HEK293 (cell line): ENCODE measurements at regions not wholly inside any gene's neighbourhood (a gene's known extent, or its start where the extent isn't known, plus 50 kb on each side); places are given as distances from the start of the nearest gene placed in this dataset.

Experiments used
- CTCF ChIA-PET: fragments of 350-600 bp; formaldehyde crosslinking; extraction: SDS; loops from one replicate; lab custom pipeline; 2021; ENCODE audit warnings: antibody characterized with exemption; lab: Yijun Ruan, JAX
- POLR2A ChIA-PET: fragments of 300-600 bp; formaldehyde crosslinking; extraction: SDS; loops from one replicate; lab custom pipeline; 2020; ENCODE audit warnings: antibody characterized with exemption, inconsistent platforms; lab: Yijun Ruan, JAX
- H3K27ac ChIP-seq: fragments of 200-500 bp; sonication (Bioruptor generic); 2 replicates; pipeline ENCODE4 v1.5.1; 2014; ENCODE audit warnings: low read depth, low read length, control low read depth, inconsistent platforms; ENCODE audit errors: extremely low read depth
- H3K36me3 ChIP-seq, 2 experiments: fragments of 200-500 bp in 1 of 2; sonication (Bioruptor generic) in 1 of 2; 1 replicate in 1 of 2; 2 replicates in 1 of 2; pipeline ENCODE4 v1.5.1; 2014 to 2017; ENCODE audit warnings: inconsistent platforms in 2 of 2, low read length in 2 of 2; ENCODE audit not compliant: control insufficient read depth in 2 of 2, insufficient read depth in 1 of 2
- H3K4me1 ChIP-seq: fragments of 200-500 bp; sonication (Bioruptor generic); 2 replicates; pipeline ENCODE4 v1.5.1; 2014; ENCODE audit warnings: mild to moderate bottlenecking, low read length, inconsistent platforms; ENCODE audit not compliant: control insufficient read depth, insufficient read depth
- H3K4me3 ChIP-seq: 2 replicates; pipeline ENCODE4 v1.5.1; 2011; ENCODE audit warnings: low read depth, mild to moderate bottlenecking, control low read depth, low read length, moderate library complexity
- H3K9me3 ChIP-seq: fragments of 200-500 bp; sonication (Bioruptor generic); 2 replicates; pipeline ENCODE4 v1.5.1; 2014; ENCODE audit warnings: low read depth, low read length, inconsistent platforms; ENCODE audit not compliant: control insufficient read depth, insufficient read depth
- BCL11A ChIP-seq: fragments of 450-650 bp; formaldehyde crosslinking; IDR thresholded peaks from 2 replicates; pipeline ENCODE4 v1.5.1; 2016; ENCODE audit warnings: low read depth, missing biosample characterization, missing genetic modification characterization
- GLIS1 ChIP-seq: fragments of 450-650 bp; formaldehyde crosslinking; IDR thresholded peaks from 2 replicates; pipeline ENCODE4 v1.5.1; 2016; ENCODE audit warnings: missing biosample characterization, missing genetic modification characterization
- KLF1 ChIP-seq: fragments of 450-650 bp; formaldehyde crosslinking; IDR thresholded peaks from 2 replicates; pipeline ENCODE4 v1.5.1; 2016; ENCODE audit warnings: missing biosample characterization, missing genetic modification characterization
- KLF9 ChIP-seq: fragments of 450-650 bp; formaldehyde crosslinking; IDR thresholded peaks from 2 replicates; pipeline ENCODE4 v1.5.1; 2016; ENCODE audit warnings: missing biosample characterization, missing genetic modification characterization, low read depth
- MEIS1 ChIP-seq: sonication (generic); formaldehyde crosslinking; IDR thresholded peaks from 2 replicates; pipeline ENCODE4 v1.8.1; 2022; ENCODE audit warnings: missing genetic modification reagents, mild to moderate bottlenecking, borderline replicate concordance
- MZF1 ChIP-seq: fragments of 450-650 bp; formaldehyde crosslinking; IDR thresholded peaks from 2 replicates; pipeline ENCODE4 v1.5.1; 2017; ENCODE audit warnings: missing biosample characterization, missing genetic modification characterization, borderline replicate concordance
- ZBTB44 ChIP-seq: fragments of 450-650 bp; IDR thresholded peaks from 2 replicates; pipeline ENCODE4 v1.5.1; 2018; ENCODE audit warnings: missing biosample characterization, mild to moderate bottlenecking, missing genetic modification characterization
- ZBTB49 ChIP-seq: fragments of 450-650 bp; formaldehyde crosslinking; IDR thresholded peaks from 2 replicates; pipeline ENCODE4 v1.5.1; 2016; ENCODE audit warnings: missing biosample characterization, missing genetic modification characterization, low read depth
- ZFP3 ChIP-seq: fragments of 450-650 bp; formaldehyde crosslinking; IDR thresholded peaks from 2 replicates; pipeline ENCODE4 v1.5.1; 2016; ENCODE audit warnings: low read depth, missing biosample characterization, missing genetic modification characterization
- ZNF175 ChIP-seq: fragments of 450-650 bp; formaldehyde crosslinking; IDR thresholded peaks from 2 replicates; pipeline ENCODE4 v1.5.1; 2016; ENCODE audit warnings: missing biosample characterization, missing genetic modification characterization
- ZNF274 ChIP-seq, 2 experiments: fragments of 200-500 bp in 1 of 2; fragments of 450-650 bp in 1 of 2; sonication (Bioruptor generic) in 1 of 2; formaldehyde crosslinking in 1 of 2; IDR thresholded peaks; 2 replicates each; pipeline versions ENCODE4 v1.5.1 to v1.6.1; 2014 to 2016; ENCODE audit warnings: borderline replicate concordance in 1 of 2, inconsistent platforms in 1 of 2, low read length in 1 of 2, missing biosample characterization in 1 of 2, missing genetic modification characterization in 1 of 2
- ZNF280D ChIP-seq: fragments of 450-650 bp; formaldehyde crosslinking; IDR thresholded peaks from 2 replicates; pipeline ENCODE4 v1.5.1; 2016; ENCODE audit warnings: missing biosample characterization, missing genetic modification characterization
- ZNF324 ChIP-seq: fragments of 450-650 bp; formaldehyde crosslinking; IDR thresholded peaks from 2 replicates; pipeline ENCODE4 v1.5.1; 2016; ENCODE audit warnings: missing biosample characterization, missing genetic modification characterization
- ZNF366 ChIP-seq: fragments of 450-650 bp; formaldehyde crosslinking; conservative IDR thresholded peaks from 2 replicates; pipeline ENCODE4 v1.5.1; 2016; ENCODE audit warnings: missing biosample characterization, missing genetic modification characterization
- ZNF398 ChIP-seq: fragments of 450-650 bp; formaldehyde crosslinking; IDR thresholded peaks from 2 replicates; pipeline ENCODE4 v1.5.1; 2017; ENCODE audit warnings: missing biosample characterization, missing genetic modification characterization
- ZNF501 ChIP-seq: fragments of 450-650 bp; formaldehyde crosslinking; IDR thresholded peaks from 2 replicates; pipeline ENCODE4 v1.5.1; 2016; ENCODE audit warnings: missing biosample characterization, missing genetic modification characterization
- ZNF514 ChIP-seq: fragments of 450-650 bp; formaldehyde crosslinking; IDR thresholded peaks from 2 replicates; pipeline ENCODE4 v1.5.1; 2016; ENCODE audit warnings: missing biosample characterization, missing genetic modification characterization
- ZNF548 ChIP-seq: fragments of 450-650 bp; formaldehyde crosslinking; IDR thresholded peaks from 2 replicates; pipeline ENCODE4 v1.5.1; 2016; ENCODE audit warnings: missing biosample characterization, missing genetic modification characterization
- ZNF654 ChIP-seq: fragments of 450-650 bp; formaldehyde crosslinking; IDR thresholded peaks from 2 replicates; pipeline ENCODE4 v1.5.1; 2016; ENCODE audit warnings: low read depth, missing biosample characterization, missing genetic modification characterization
- ZNF791 ChIP-seq: fragments of 450-650 bp; formaldehyde crosslinking; IDR thresholded peaks from 2 replicates; pipeline ENCODE4 v1.5.1; 2016; ENCODE audit warnings: missing biosample characterization, missing genetic modification characterization

- no peak for TF ChIP-seq KLF1
- no peak for TF ChIP-seq ZNF274 (IDR thresholded peaks at IDR 0.05; ENCODE audit: low read length)
- no peak for TF ChIP-seq ZNF274 (tag by site-specific recombination; IDR thresholded peaks at IDR 0.05; ENCODE audit: borderline replicate concordance)
- no peak for TF ChIP-seq ZNF654
- no peak for TF ChIP-seq GLIS1 (tag by site-specific recombination)
- no peak for TF ChIP-seq ZFP3 (tag by site-specific recombination)
- no peak for TF ChIP-seq ZNF175 (tag by site-specific recombination)
- no peak for TF ChIP-seq ZNF366 (tag by site-specific recombination)
- TF ChIP-seq MZF1 (tag by site-specific recombination), result no peak
- TF ChIP-seq ZNF501 (tag by site-specific recombination), result no peak
- no peak for TF ChIP-seq ZNF791 (tag by site-specific recombination)
- no peak for TF ChIP-seq ZNF548
- TF ChIP-seq ZNF324 (tag by site-specific recombination), result no peak
- no peak for TF ChIP-seq ZNF398 (tag by site-specific recombination)
- TF ChIP-seq ZBTB49 (tag by site-specific recombination), result no peak
- TF ChIP-seq MEIS1 (CRISPR knock-in tag), result no peak
- TF ChIP-seq BCL11A (tag by site-specific recombination), result no peak
- no peak for TF ChIP-seq ZNF514 (tag by site-specific recombination)
- no peak for TF ChIP-seq KLF9 (tag by site-specific recombination)
- no peak for TF ChIP-seq ZBTB44
- TF ChIP-seq ZNF280D (tag by site-specific recombination), result no peak
- H3K4me3 ChIP-seq, result no peak overlapping the region
- ChIA-PET POLR2A (no interaction called here), CTCF (no interaction called here)
- no peaks in the 10 kb centered on the region for H3K4me1 ChIP-seq
- no peaks in the 10 kb centered on the region for H3K36me3 ChIP-seq
- no peaks in the 10 kb centered on the region for H3K9me3 ChIP-seq
- no peak overlapping the region for H3K27ac ChIP-seq
These were observed 259.8 kb upstream of the MON1B start for GRCh38 chr16:76931186-76931585.
